ENCODE measurements at regions not wholly inside any gene's neighbourhood (a gene's known extent, or its start where the extent isn't known, plus 50 kb on each side); places are given as distances from the start of the nearest gene placed in this dataset.

DNA sequence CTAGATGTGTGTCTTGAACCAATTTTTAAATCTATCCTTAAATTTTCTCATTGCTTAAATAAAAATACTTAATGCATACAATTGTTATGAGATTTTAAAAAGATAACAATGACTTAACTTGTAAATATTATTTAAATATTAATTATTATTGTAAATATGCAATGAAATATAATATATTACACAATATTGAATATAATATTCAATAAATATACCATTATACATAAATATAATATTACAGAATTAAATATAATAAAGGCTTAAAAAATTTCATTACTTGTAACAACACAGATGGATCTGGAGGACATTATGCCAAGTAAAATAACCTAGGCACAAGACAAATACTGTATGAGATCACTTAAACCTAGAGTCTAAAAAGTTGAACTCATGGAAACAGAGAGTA lies 1532.3 kb downstream of the PCDH9 start:
- ChIA-PET RAD21 (ENCODE audit: low non-redundant PET in 1 of 2, low total read pairs in 2 of 2, uncharacterized antibody in 2 of 2, unreplicated experiment in 2 of 2) (no interaction called here), POLR2A (no interaction called here), CTCF (no interaction called here)
- no peaks in the 10 kb centered on the region for H3K9me2 ChIP-seq (ENCODE audit: insufficient read depth)
- H4K20me1 ChIP-seq (ENCODE audit: insufficient read depth): no peaks in the 10 kb centered on the region
- BruUV-seq (replicated peaks): no TSS peak
- intact Hi-C loops (cut with micrococcal nuclease): no loop called here
- no peaks in the 10 kb centered on the region for H3K79me2 ChIP-seq (ENCODE audit: insufficient read depth, low read length)
- no peaks in the 10 kb centered on the region for H3K36me3 ChIP-seq (ENCODE audit: control insufficient read depth in 1 of 2, insufficient read depth in 2 of 2, low read length in 2 of 2)
- ATAC-seq (no peak), DNase-seq (ENCODE audit: low read depth, low spot score) (no peak)
- TF ChIP-seq, protein P1, sequence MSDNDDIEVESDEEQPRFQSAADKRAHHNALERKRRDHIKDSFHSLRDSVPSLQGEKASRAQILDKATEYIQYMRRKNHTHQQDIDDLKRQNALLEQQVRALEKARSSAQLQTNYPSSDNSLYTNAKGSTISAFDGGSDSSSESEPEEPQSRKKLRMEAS (IDR thresholded peaks at IDR 0.05): no peak
- TF ChIP-seq, protein P2, sequence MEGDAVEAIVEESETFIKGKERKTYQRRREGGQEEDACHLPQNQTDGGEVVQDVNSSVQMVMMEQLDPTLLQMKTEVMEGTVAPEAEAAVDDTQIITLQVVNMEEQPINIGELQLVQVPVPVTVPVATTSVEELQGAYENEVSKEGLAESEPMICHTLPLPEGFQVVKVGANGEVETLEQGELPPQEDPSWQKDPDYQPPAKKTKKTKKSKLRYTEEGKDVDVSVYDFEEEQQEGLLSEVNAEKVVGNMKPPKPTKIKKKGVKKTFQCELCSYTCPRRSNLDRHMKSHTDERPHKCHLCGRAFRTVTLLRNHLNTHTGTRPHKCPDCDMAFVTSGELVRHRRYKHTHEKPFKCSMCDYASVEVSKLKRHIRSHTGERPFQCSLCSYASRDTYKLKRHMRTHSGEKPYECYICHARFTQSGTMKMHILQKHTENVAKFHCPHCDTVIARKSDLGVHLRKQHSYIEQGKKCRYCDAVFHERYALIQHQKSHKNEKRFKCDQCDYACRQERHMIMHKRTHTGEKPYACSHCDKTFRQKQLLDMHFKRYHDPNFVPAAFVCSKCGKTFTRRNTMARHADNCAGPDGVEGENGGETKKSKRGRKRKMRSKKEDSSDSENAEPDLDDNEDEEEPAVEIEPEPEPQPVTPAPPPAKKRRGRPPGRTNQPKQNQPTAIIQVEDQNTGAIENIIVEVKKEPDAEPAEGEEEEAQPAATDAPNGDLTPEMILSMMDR (IDR thresholded peaks at IDR 0.05 in 2 of 3, conservative IDR thresholded peaks at IDR 0.05 in 1 of 3; ENCODE audit: borderline replicate concordance in 1 of 3, insufficient read depth in 1 of 3, low read depth in 2 of 3, low read length in 2 of 3): no peak
- TF ChIP-seq JUND (IDR thresholded peaks at IDR 0.05) (no peak), SRF (IDR thresholded peaks at IDR 0.05; ENCODE audit: low read depth) (no peak), ZNF274 (IDR thresholded peaks at IDR 0.05; ENCODE audit: low read depth, low read length) (no peak), EZH2 (IDR thresholded peaks at IDR 0.05) (no peak), EZH2phosphoT487 (IDR thresholded peaks at IDR 0.05; ENCODE audit: borderline replicate concordance) (no peak), ZFX (IDR thresholded peaks at IDR 0.05) (no peak), SP1 (IDR thresholded peaks at IDR 0.05; ENCODE audit: low read depth) (no peak)
- TF ChIP-seq, protein P3, sequence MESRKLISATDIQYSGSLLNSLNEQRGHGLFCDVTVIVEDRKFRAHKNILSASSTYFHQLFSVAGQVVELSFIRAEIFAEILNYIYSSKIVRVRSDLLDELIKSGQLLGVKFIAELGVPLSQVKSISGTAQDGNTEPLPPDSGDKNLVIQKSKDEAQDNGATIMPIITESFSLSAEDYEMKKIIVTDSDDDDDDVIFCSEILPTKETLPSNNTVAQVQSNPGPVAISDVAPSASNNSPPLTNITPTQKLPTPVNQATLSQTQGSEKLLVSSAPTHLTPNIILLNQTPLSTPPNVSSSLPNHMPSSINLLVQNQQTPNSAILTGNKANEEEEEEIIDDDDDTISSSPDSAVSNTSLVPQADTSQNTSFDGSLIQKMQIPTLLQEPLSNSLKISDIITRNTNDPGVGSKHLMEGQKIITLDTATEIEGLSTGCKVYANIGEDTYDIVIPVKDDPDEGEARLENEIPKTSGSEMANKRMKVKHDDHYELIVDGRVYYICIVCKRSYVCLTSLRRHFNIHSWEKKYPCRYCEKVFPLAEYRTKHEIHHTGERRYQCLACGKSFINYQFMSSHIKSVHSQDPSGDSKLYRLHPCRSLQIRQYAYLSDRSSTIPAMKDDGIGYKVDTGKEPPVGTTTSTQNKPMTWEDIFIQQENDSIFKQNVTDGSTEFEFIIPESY (IDR thresholded peaks at IDR 0.05; ENCODE audit: extremely low read depth, insufficient replicate concordance, low read length): no peak
- TF ChIP-seq, protein P4, sequence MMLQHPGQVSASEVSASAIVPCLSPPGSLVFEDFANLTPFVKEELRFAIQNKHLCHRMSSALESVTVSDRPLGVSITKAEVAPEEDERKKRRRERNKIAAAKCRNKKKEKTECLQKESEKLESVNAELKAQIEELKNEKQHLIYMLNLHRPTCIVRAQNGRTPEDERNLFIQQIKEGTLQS (IDR thresholded peaks at IDR 0.05): no peak
- no peak overlapping the region for H3K4me3 ChIP-seq (replicated peaks in 1 of 2; ENCODE audit: low read depth in 1 of 2, low read length in 2 of 2)
- H3K27me3 ChIP-seq (ENCODE audit: insufficient read depth, low read length): no peaks in the 10 kb centered on the region
- H3K4me1 ChIP-seq (ENCODE audit: control insufficient read depth in 1 of 2, insufficient read depth in 2 of 2, low read length in 2 of 2): no peaks in the 10 kb centered on the region
- H3K9me3 ChIP-seq (ENCODE audit: control insufficient read depth in 1 of 2, insufficient read depth in 1 of 2, low read depth in 1 of 2, low read length in 2 of 2): no peaks in the 10 kb centered on the region
- no peak overlapping the region for H3K27ac ChIP-seq (ENCODE audit: low read depth, low read length)
- no peak overlapping the region for H2AFZ ChIP-seq (ENCODE audit: low read depth, low read length, poor library complexity, severe bottlenecking)
- no peak overlapping the region for H3K9ac ChIP-seq (ENCODE audit: low read length)
- no peak overlapping the region for H3K4me2 ChIP-seq (ENCODE audit: low read length)

All from HCT116 (cell line).